GM12875 (cell line): ENCODE measurements at regions not wholly inside any gene's neighbourhood (a gene's known extent, or its start where the extent isn't known, plus 50 kb on each side); places are given as distances from the start of the nearest gene placed in this dataset.

ENCODE experiments used
- H3K4me3 ChIP-seq: one replicate; pipeline ENCODE4 v1.5.1; 2011; ENCODE audit warnings: low read depth, low read length, control low read depth
- TF ChIP-seq, protein P1 (sequence below): IDR thresholded peaks from 2 replicates; pipeline ENCODE4 v1.5.1; 2011; ENCODE audit warnings: low read depth, mild to moderate bottlenecking, control low read depth, inconsistent platforms, low read length, moderate library complexity, borderline replicate concordance; ENCODE audit not compliant: insufficient read depth

- TF ChIP-seq, protein P1, sequence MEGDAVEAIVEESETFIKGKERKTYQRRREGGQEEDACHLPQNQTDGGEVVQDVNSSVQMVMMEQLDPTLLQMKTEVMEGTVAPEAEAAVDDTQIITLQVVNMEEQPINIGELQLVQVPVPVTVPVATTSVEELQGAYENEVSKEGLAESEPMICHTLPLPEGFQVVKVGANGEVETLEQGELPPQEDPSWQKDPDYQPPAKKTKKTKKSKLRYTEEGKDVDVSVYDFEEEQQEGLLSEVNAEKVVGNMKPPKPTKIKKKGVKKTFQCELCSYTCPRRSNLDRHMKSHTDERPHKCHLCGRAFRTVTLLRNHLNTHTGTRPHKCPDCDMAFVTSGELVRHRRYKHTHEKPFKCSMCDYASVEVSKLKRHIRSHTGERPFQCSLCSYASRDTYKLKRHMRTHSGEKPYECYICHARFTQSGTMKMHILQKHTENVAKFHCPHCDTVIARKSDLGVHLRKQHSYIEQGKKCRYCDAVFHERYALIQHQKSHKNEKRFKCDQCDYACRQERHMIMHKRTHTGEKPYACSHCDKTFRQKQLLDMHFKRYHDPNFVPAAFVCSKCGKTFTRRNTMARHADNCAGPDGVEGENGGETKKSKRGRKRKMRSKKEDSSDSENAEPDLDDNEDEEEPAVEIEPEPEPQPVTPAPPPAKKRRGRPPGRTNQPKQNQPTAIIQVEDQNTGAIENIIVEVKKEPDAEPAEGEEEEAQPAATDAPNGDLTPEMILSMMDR: no peak
- H3K4me3 ChIP-seq: no peak overlapping the region
Observed at GRCh38 chr18:22020867-22021370, 148.5 kb upstream of the GATA6 start.

DNA sequence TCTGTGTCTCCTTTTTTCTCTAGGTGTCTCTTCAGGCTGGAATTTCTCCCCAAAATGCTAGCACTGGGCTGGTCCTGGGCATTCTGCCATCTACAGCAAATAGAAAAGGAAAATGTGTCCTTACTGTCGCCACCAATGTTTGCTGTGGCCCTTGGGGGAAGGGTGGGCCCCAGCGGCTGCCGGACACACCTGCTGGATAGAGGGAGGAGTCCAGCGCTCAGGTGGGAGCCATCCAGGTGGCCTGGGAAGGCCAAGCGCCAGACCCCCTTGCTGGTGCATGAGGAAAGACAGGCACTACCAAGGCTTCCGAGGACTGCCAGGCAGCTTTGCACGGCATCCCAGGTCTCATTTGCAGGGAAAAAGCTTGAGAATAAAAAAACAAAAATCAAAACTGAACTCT lies 147.7 kb upstream of the GATA6 start:
- TF ChIP-seq, protein P1: no peak
- H3K4me3 ChIP-seq: no peak overlapping the region

DNA sequence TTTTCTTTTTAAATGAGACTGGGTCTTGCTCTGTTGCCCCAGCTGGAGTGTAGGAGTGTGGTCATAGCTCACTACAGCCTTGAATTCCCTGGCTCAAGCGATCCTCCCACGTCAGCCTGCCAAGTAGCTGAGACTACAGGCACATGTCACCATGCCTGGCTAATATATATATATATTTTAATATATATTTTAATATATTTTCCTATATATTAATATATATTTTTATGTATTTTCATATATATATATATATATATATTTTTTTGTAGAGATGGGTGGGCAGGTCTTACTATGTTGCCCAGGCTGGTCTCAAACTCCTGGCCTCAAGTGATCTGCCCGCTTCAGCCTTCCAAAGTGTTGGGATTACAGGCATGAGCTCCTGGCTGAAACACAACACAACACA lies 144.5 kb upstream of the GATA6 start:
- TF ChIP-seq, protein P1: no peak
- H3K4me3 ChIP-seq: no peak overlapping the region

DNA sequence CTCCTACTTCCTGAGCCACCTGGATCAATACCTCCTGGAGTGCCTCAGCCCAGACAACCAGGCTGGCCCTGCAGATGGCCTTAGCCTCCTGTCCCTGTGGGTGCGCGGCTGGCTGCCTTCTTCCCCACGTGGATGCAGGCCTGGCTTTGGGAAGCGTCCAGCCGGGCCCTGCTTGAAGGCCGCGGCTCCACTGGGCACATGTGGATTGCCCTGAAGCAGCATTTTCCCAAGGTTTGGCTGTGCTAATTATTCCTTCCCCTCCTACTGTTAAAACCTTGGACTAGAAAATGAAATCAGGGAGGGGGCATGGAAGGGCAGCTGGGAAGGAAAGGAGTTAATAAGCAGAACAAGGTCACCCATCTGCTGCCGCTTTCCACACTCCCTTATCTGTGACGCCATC lies 143.0 kb upstream of the GATA6 start:
- TF ChIP-seq, protein P1: no peak
- H3K4me3 ChIP-seq: no peak overlapping the region

DNA sequence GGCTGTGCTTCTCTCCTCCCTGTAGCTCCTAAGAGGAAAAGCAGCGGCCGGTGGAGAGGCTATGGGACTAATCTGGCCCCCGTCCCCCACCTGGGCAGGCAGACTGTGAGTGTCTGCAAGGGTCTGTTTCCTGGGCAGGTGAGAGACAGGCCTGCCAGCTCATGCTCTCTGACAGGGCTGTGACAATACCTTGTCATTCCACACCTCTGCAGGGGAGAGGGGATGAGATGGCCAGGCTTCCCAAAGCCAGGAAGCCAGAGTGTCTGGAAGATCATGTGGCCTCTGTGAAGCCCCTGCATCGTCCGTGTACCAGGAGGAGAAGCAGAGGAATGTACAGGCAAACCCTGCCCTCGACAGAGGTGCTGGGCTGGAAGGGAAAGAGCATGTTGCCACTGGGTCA lies 142.5 kb upstream of the GATA6 start:
- no peak overlapping the region for H3K4me3 ChIP-seq
- TF ChIP-seq, protein P1: no peak

DNA sequence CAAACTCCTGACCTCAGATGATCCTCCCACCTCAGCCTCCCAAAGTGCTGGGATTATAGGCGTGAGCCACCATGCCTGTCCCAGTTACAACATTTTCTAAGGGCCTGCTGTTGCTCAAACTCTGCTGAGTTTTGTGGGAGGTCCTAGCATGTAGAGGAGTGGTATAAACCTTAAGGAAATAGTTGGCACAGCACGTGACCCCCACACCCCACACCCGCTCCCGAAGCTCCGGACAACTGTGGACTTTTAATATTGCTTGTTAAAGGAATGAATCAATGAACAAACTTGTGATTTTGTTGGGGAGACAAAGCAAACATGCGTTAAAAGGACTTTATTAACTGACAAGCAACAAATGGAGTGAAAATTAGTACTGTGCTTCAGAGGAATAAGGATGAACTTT lies 137.8 kb upstream of the GATA6 start:
- TF ChIP-seq, protein P1: no peak
- no peak overlapping the region for H3K4me3 ChIP-seq

DNA sequence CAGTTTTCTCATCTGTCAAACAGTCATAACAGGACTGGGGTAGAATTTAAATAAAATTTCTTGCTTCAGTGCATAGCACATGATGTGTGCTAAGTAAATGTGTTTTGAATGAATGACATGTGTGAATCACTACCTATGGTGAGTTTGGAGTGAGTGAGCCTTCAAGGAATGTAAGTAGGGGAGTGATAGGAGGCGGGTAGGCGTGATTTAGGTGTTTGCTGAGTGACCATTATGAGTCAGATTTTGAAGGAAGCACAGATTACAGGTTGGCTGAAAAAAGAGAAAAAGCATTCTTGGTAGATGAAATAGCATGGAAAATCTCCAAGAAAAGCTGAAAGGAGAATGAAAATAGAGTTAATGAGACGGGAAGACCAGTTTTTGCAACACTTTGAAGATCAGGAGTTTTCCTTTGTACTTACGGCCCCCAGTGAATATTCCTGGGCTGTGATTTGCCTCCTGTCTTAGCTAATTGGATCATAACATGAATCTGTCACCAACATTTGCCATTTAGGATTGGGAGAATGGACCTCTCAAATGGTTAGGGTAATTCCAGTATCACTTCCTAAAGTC lies 136.9 kb upstream of the GATA6 start:
- no peak overlapping the region for H3K4me3 ChIP-seq
- TF ChIP-seq, protein P1: no peak
